ENCODE measurements at regions not wholly inside any gene's neighbourhood (a gene's known extent, or its start where the extent isn't known, plus 50 kb on each side); places are given as distances from the start of the nearest gene placed in this dataset.

- no peak overlapping the region for H3K4me2 ChIP-seq (ENCODE audit: low read length)
- H3K9me2 ChIP-seq (ENCODE audit: insufficient read depth): no peaks in the 10 kb centered on the region
- peaks cover 3 to 10% of the 10 kb centered on the region in 2 experiments; a peak in 3 of 4 replicates for H3K4me1 ChIP-seq (ENCODE audit: control insufficient read depth in 1 of 2, insufficient read depth in 2 of 2, low read length in 2 of 2)
- H2AFZ ChIP-seq (ENCODE audit: low read depth, low read length, poor library complexity, severe bottlenecking): no peak overlapping the region
- no peaks in the 10 kb centered on the region for H4K20me1 ChIP-seq (ENCODE audit: insufficient read depth)
- H3K79me2 ChIP-seq (ENCODE audit: insufficient read depth, low read length): no peaks in the 10 kb centered on the region
- ATAC-seq (no peak), DNase-seq (ENCODE audit: low read depth, low spot score) (no peak)
- no peaks in the 10 kb centered on the region for H3K27me3 ChIP-seq (ENCODE audit: insufficient read depth, low read length)
- TF ChIP-seq, protein P1, sequence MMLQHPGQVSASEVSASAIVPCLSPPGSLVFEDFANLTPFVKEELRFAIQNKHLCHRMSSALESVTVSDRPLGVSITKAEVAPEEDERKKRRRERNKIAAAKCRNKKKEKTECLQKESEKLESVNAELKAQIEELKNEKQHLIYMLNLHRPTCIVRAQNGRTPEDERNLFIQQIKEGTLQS (IDR thresholded peaks at IDR 0.05): no peak
- TF ChIP-seq CEBPB (IDR thresholded peaks at IDR 0.05; ENCODE audit: low read depth) (no peak), SIN3A (IDR thresholded peaks at IDR 0.05; ENCODE audit: low read depth) (no peak), RAD21 (IDR thresholded peaks at IDR 0.05; ENCODE audit: low read depth) (no peak), ZNF274 (IDR thresholded peaks at IDR 0.05; ENCODE audit: low read depth, low read length) (no peak), YY1 (IDR thresholded peaks at IDR 0.05; ENCODE audit: extremely low read depth, insufficient replicate concordance, low read depth, low read length) (no peak), EZH2phosphoT487 (IDR thresholded peaks at IDR 0.05; ENCODE audit: borderline replicate concordance) (no peak), POLR2AphosphoS5 (IDR thresholded peaks at IDR 0.05; ENCODE audit: low read depth, low read length) (no peak), EGR1 (IDR thresholded peaks at IDR 0.05; ENCODE audit: low read depth) (no peak), SP1 (IDR thresholded peaks at IDR 0.05; ENCODE audit: low read depth) (no peak), JUND (IDR thresholded peaks at IDR 0.05) (no peak), CBX3 (IDR thresholded peaks at IDR 0.05; ENCODE audit: low read depth) (no peak)
- TF ChIP-seq, protein P2, sequence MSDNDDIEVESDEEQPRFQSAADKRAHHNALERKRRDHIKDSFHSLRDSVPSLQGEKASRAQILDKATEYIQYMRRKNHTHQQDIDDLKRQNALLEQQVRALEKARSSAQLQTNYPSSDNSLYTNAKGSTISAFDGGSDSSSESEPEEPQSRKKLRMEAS (IDR thresholded peaks at IDR 0.05): no peak
- ChIA-PET RAD21 (ENCODE audit: low non-redundant PET in 1 of 2, low total read pairs in 2 of 2, uncharacterized antibody in 2 of 2, unreplicated experiment in 2 of 2) (no interaction called here), CTCF (no interaction called here), POLR2A (no interaction called here)
- H3K36me3 ChIP-seq (ENCODE audit: control insufficient read depth in 1 of 2, insufficient read depth in 2 of 2, low read length in 2 of 2): no peaks in the 10 kb centered on the region
- no peak overlapping the region for H3K4me3 ChIP-seq (replicated peaks in 1 of 2; ENCODE audit: low read depth in 1 of 2, low read length in 2 of 2)
- H3K27ac ChIP-seq (ENCODE audit: low read depth, low read length): no peak overlapping the region
- no TSS peak for BruUV-seq (replicated peaks)
- intact Hi-C loops (cut with micrococcal nuclease): no loop called here
- no peaks in the 10 kb centered on the region for H3K9me3 ChIP-seq (ENCODE audit: control insufficient read depth in 1 of 2, insufficient read depth in 1 of 2, low read depth in 1 of 2, low read length in 2 of 2)
- H3K9ac ChIP-seq (ENCODE audit: low read length): no peak overlapping the region
Measured at GRCh38 chr9:108265065-108265464, 590.7 kb downstream of the ACTL7B start.

GRCh38 chr9:108264093-108264492, 591.7 kb downstream of the ACTL7B start:
- H3K9me3 ChIP-seq (ENCODE audit: control insufficient read depth in 1 of 2, insufficient read depth in 1 of 2, low read depth in 1 of 2, low read length in 2 of 2): no peaks in the 10 kb centered on the region
- H4K20me1 ChIP-seq (ENCODE audit: insufficient read depth): no peaks in the 10 kb centered on the region
- no peak overlapping the region for H2AFZ ChIP-seq (ENCODE audit: low read depth, low read length, poor library complexity, severe bottlenecking)
- no peaks in the 10 kb centered on the region for H3K27me3 ChIP-seq (ENCODE audit: insufficient read depth, low read length)
- RAD21 ChIA-PET (ENCODE audit: low non-redundant PET in 1 of 2, low total read pairs in 2 of 2, uncharacterized antibody in 2 of 2, unreplicated experiment in 2 of 2): no interaction called here
- no peak overlapping the region for H3K4me3 ChIP-seq (replicated peaks in 1 of 2; ENCODE audit: low read depth in 1 of 2, low read length in 2 of 2)
- POLR2A ChIA-PET: no interaction called here
- no peak overlapping the region for H3K27ac ChIP-seq (ENCODE audit: low read depth, low read length)
- ATAC-seq (no peak), DNase-seq (ENCODE audit: low read depth, low spot score) (no peak)
- intact Hi-C loops (cut with micrococcal nuclease): no loop called here
- H3K4me1 ChIP-seq (ENCODE audit: control insufficient read depth in 1 of 2, insufficient read depth in 2 of 2, low read length in 2 of 2): peaks cover 0 to under 1% of the 10 kb centered on the region in 2 experiments; a peak in 1 of 4 replicates
- no peaks in the 10 kb centered on the region for H3K79me2 ChIP-seq (ENCODE audit: insufficient read depth, low read length)
- no peak overlapping the region for H3K9ac ChIP-seq (ENCODE audit: low read length)
- no peak overlapping the region for H3K4me2 ChIP-seq (ENCODE audit: low read length)
- BruUV-seq (replicated peaks): no TSS peak
- H3K9me2 ChIP-seq (ENCODE audit: insufficient read depth): no peaks in the 10 kb centered on the region
- no peaks in the 10 kb centered on the region for H3K36me3 ChIP-seq (ENCODE audit: control insufficient read depth in 1 of 2, insufficient read depth in 2 of 2, low read length in 2 of 2)
- CTCF ChIA-PET: no interaction called here
- TF ChIP-seq JUND (IDR thresholded peaks at IDR 0.05) (no peak), EZH2 (IDR thresholded peaks at IDR 0.05) (no peak), FOSL1 (IDR thresholded peaks at IDR 0.05; ENCODE audit: low read depth) (no peak), ZNF274 (IDR thresholded peaks at IDR 0.05; ENCODE audit: low read depth, low read length) (no peak), ZFX (IDR thresholded peaks at IDR 0.05) (no peak), SRF (IDR thresholded peaks at IDR 0.05; ENCODE audit: low read depth) (no peak), CBX3 (IDR thresholded peaks at IDR 0.05; ENCODE audit: low read depth) (no peak), EGR1 (IDR thresholded peaks at IDR 0.05; ENCODE audit: low read depth) (no peak), POLR2AphosphoS5 (IDR thresholded peaks at IDR 0.05; ENCODE audit: low read depth, low read length) (no peak), TCF7L2 (IDR thresholded peaks at IDR 0.05; ENCODE audit: borderline replicate concordance, extremely low read depth, insufficient read depth, insufficient read length) (no peak), YY1 (IDR thresholded peaks at IDR 0.05; ENCODE audit: extremely low read depth, insufficient replicate concordance, low read depth, low read length) (no peak), EZH2phosphoT487 (IDR thresholded peaks at IDR 0.05; ENCODE audit: borderline replicate concordance) (no peak), SIN3A (IDR thresholded peaks at IDR 0.05; ENCODE audit: low read depth) (no peak), ELF1 (IDR thresholded peaks at IDR 0.05; ENCODE audit: borderline replicate concordance, low read depth) (no peak)
- TF ChIP-seq, protein P2 (IDR thresholded peaks at IDR 0.05): no peak
- TF ChIP-seq, protein P3, sequence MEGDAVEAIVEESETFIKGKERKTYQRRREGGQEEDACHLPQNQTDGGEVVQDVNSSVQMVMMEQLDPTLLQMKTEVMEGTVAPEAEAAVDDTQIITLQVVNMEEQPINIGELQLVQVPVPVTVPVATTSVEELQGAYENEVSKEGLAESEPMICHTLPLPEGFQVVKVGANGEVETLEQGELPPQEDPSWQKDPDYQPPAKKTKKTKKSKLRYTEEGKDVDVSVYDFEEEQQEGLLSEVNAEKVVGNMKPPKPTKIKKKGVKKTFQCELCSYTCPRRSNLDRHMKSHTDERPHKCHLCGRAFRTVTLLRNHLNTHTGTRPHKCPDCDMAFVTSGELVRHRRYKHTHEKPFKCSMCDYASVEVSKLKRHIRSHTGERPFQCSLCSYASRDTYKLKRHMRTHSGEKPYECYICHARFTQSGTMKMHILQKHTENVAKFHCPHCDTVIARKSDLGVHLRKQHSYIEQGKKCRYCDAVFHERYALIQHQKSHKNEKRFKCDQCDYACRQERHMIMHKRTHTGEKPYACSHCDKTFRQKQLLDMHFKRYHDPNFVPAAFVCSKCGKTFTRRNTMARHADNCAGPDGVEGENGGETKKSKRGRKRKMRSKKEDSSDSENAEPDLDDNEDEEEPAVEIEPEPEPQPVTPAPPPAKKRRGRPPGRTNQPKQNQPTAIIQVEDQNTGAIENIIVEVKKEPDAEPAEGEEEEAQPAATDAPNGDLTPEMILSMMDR (IDR thresholded peaks at IDR 0.05 in 2 of 3, conservative IDR thresholded peaks at IDR 0.05 in 1 of 3; ENCODE audit: borderline replicate concordance in 1 of 3, insufficient read depth in 1 of 3, low read depth in 2 of 3, low read length in 2 of 3): no peak

Data from HCT116 (cell line).